KMS-11 (cell line): ENCODE measurements at regions not wholly inside any gene's neighbourhood (a gene's known extent, or its start where the extent isn't known, plus 50 kb on each side); places are given as distances from the start of the nearest gene placed in this dataset.

Source experiments
- H2AFZ ChIP-seq: fragments of 200-600 bp; sonication (generic); 2 replicates; pipeline ENCODE4 v1.6.1; 2016; ENCODE audit warnings: antibody characterized with exemption, mixed run types, low read depth
- H3K27ac ChIP-seq: fragments of 200-600 bp; sonication (generic); 2 replicates; pipeline ENCODE4 v1.6.1; 2016; ENCODE audit warnings: mild to moderate bottlenecking, mixed run types
- H3K27me3 ChIP-seq: fragments of 200-600 bp; sonication (generic); 2 replicates; pipeline ENCODE4 v1.6.1; 2017; ENCODE audit warnings: mild to moderate bottlenecking, low read depth, mixed run types, moderate library complexity; ENCODE audit not compliant: insufficient read depth
- H3K36me3 ChIP-seq: fragments of 200-600 bp; sonication (generic); 2 replicates; pipeline ENCODE4 v1.6.1; 2017; ENCODE audit warnings: mild to moderate bottlenecking, mixed run types; ENCODE audit not compliant: insufficient read depth
- H3K4me1 ChIP-seq: fragments of 200-600 bp; sonication (generic); 2 replicates; pipeline ENCODE4 v1.6.1; 2016; ENCODE audit warnings: mild to moderate bottlenecking, low read depth, mixed run types; ENCODE audit not compliant: poor library complexity, severe bottlenecking
- H3K4me2 ChIP-seq: fragments of 200-600 bp; sonication (generic); 2 replicates; pipeline ENCODE4 v1.7.0; 2016; ENCODE audit warnings: mild to moderate bottlenecking, mixed run types
- H3K4me3 ChIP-seq: fragments of 200-600 bp; sonication (generic); IDR thresholded peaks from 2 replicates; pipeline ENCODE4 v1.6.1; 2017; ENCODE audit warnings: low read depth, low read length, mixed read lengths; ENCODE audit not compliant: insufficient read depth
- H3K79me2 ChIP-seq: fragments of 200-600 bp; sonication (generic); 2 replicates; pipeline ENCODE4 v1.6.1; 2016; ENCODE audit warnings: low read depth, mixed run types; ENCODE audit not compliant: insufficient read depth
- H3K9ac ChIP-seq: fragments of 200-600 bp; sonication (generic); 2 replicates; pipeline ENCODE4 v1.6.1; 2016; ENCODE audit warnings: mild to moderate bottlenecking, mixed run types
- H4K20me1 ChIP-seq: fragments of 200-600 bp; sonication (generic); 2 replicates; pipeline ENCODE4 v1.6.1; 2016; ENCODE audit warnings: mild to moderate bottlenecking, mixed run types; ENCODE audit not compliant: insufficient read depth
- TF ChIP-seq, protein P1 (sequence below): fragments of 200-600 bp; sonication (generic); conservative IDR thresholded peaks from 2 replicates; pipeline ENCODE4 v1.6.1; 2017; ENCODE audit warnings: low read depth, mild to moderate bottlenecking, antibody characterized with exemption, low read length, moderate library complexity, mixed read lengths

DNA sequence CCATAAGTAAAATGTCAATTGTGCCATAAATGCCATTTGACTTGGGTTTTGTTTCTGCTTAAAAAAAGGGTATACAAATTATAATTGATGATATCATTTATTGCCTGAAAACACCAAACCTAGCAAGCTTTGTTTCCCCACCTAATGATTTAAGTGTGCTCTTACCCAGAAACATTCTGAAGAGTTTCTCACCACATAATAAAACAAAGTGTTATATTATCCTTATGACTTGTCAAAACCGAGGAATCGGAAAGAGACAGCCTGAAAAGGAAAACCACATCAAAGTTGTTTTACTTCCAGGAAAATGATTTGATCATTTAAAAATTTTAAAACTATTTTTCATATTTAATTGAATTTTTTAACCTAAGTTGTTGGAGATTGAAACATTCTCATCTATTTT lies 170.5 kb upstream of the SLC39A10 start:
- H3K27me3 ChIP-seq, result no peaks in the 10 kb centered on the region
- no peaks in the 10 kb centered on the region for H3K79me2 ChIP-seq
- peak overlapping the region; percentile 75 for H3K4me2 ChIP-seq
- TF ChIP-seq, protein P1, sequence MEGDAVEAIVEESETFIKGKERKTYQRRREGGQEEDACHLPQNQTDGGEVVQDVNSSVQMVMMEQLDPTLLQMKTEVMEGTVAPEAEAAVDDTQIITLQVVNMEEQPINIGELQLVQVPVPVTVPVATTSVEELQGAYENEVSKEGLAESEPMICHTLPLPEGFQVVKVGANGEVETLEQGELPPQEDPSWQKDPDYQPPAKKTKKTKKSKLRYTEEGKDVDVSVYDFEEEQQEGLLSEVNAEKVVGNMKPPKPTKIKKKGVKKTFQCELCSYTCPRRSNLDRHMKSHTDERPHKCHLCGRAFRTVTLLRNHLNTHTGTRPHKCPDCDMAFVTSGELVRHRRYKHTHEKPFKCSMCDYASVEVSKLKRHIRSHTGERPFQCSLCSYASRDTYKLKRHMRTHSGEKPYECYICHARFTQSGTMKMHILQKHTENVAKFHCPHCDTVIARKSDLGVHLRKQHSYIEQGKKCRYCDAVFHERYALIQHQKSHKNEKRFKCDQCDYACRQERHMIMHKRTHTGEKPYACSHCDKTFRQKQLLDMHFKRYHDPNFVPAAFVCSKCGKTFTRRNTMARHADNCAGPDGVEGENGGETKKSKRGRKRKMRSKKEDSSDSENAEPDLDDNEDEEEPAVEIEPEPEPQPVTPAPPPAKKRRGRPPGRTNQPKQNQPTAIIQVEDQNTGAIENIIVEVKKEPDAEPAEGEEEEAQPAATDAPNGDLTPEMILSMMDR, result no peak
- no peak overlapping the region for H3K4me3 ChIP-seq
- H3K9ac ChIP-seq, result peak overlapping the region; percentile 9; the same call in 1 of the 2 replicates
- H2AFZ ChIP-seq, result peak overlapping the region; percentile 50; the same call in 1 of the 2 replicates
- peaks cover 49% of the 10 kb centered on the region for H3K4me1 ChIP-seq
- H3K36me3 ChIP-seq, result no peaks in the 10 kb centered on the region
- peak overlapping the region; percentile 81 for H3K27ac ChIP-seq
- H4K20me1 ChIP-seq, result no peaks in the 10 kb centered on the region

DNA sequence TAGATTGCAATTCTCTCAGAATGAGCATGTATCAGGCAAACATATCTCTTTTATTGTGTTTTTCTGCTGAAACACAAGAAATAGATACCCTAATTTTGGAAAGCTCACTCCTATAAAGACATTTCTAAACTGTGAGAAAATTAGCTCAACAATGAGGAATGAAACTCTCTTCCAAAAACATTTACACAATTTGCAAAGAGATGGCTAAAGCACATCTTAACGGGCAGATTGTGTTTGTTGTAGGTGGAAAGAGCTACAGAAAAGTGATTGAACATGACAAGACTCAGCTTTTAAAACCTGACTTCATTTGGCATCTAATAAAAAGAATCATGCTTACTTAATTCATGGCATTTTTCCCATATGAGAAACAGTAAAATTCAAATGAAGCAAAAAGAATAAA lies 175.0 kb upstream of the SLC39A10 start:
- H3K27me3 ChIP-seq, result no peaks in the 10 kb centered on the region
- no peaks in the 10 kb centered on the region for H4K20me1 ChIP-seq
- H3K79me2 ChIP-seq, result no peaks in the 10 kb centered on the region
- no peak overlapping the region for H2AFZ ChIP-seq
- no peak overlapping the region for H3K9ac ChIP-seq
- H3K36me3 ChIP-seq, result no peaks in the 10 kb centered on the region
- TF ChIP-seq, protein P1, result no peak
- H3K4me2 ChIP-seq, result no peak overlapping the region
- no peak overlapping the region for H3K4me3 ChIP-seq
- no peak overlapping the region for H3K27ac ChIP-seq
- peaks cover 38% of the 10 kb centered on the region for H3K4me1 ChIP-seq

DNA sequence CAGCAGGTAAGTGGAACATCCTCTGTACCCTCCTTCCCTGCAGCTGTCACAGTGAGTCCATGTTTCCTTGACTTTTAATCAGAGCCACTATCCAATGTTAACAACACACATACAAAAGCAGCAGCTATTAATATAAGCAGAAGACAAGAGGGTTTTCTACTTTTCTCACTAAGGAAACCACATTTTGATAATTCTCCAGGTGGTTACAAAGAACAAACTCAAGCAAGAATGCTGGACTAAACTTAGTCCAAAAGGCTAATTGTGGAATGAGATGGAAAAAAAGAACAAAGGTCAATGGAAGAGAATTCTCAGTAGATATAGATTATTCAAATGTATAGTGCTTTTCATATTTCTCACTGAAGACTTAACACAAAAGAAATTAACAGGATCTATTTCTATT lies 176.9 kb upstream of the SLC39A10 start:
- no peaks in the 10 kb centered on the region for H3K36me3 ChIP-seq
- no peaks in the 10 kb centered on the region for H4K20me1 ChIP-seq
- no peak overlapping the region for H3K4me2 ChIP-seq
- TF ChIP-seq, protein P1, result no peak
- H3K4me3 ChIP-seq, result no peak overlapping the region
- H3K4me1 ChIP-seq, result peaks cover 19% of the 10 kb centered on the region
- no peak overlapping the region for H3K9ac ChIP-seq
- no peak overlapping the region for H2AFZ ChIP-seq
- H3K79me2 ChIP-seq, result no peaks in the 10 kb centered on the region
- no peak overlapping the region for H3K27ac ChIP-seq
- no peaks in the 10 kb centered on the region for H3K27me3 ChIP-seq

DNA sequence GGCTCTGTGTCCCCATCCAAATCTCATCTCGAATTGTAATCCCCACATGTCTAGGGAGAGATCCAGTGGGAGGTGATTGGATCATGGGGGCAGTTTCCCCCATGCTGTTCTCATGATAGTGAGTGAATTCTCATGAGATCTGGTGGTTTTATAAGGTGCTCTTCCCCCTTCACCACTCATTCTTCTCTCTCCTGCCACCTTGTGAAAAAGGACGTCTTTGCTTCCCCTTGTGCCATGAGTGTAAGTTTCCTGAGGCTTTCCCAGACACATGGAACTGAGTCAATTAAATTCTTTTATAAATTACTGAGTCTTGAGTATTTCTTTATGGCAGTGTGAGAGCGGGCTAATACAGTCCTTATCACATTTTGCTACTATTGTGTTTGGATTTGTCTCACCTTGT lies 177.6 kb upstream of the SLC39A10 start:
- TF ChIP-seq, protein P1, result no peak
- no peaks in the 10 kb centered on the region for H4K20me1 ChIP-seq
- H3K4me3 ChIP-seq, result no peak overlapping the region
- no peaks in the 10 kb centered on the region for H3K27me3 ChIP-seq
- no peak overlapping the region for H2AFZ ChIP-seq
- no peak overlapping the region for H3K9ac ChIP-seq
- H3K79me2 ChIP-seq, result no peaks in the 10 kb centered on the region
- no peak overlapping the region for H3K27ac ChIP-seq
- H3K36me3 ChIP-seq, result no peaks in the 10 kb centered on the region
- peaks cover 18% of the 10 kb centered on the region for H3K4me1 ChIP-seq
- H3K4me2 ChIP-seq, result no peak overlapping the region
